Tibial nerve (tissue), 3 donors: ENCODE measurements at regions not wholly inside any gene's neighbourhood (a gene's known extent, or its start where the extent isn't known, plus 50 kb on each side); places are given as distances from the start of the nearest gene placed in this dataset.

Source experiments
- POLR2A ChIP-seq, 2 donors: fragments of 450-650 bp; IDR thresholded peaks; one replicate each; pipeline ENCODE4 v1.6.1; 2017; ENCODE audit warnings: antibody characterized with exemption in 2 of 2, mild to moderate bottlenecking in 2 of 2, moderate library complexity in 2 of 2
- TF ChIP-seq, protein P1 (sequence below), 5 experiments: fragments of 200-600 bp in 3 of 5; fragments of 450-650 bp in 2 of 5; sonication (generic) in 3 of 5; IDR thresholded peaks; one replicate each; pipeline ENCODE4 v1.5.1; 2016 to 2019; ENCODE audit warnings: antibody characterized with exemption in 5 of 5, mild to moderate bottlenecking in 3 of 5, moderate library complexity in 2 of 5

GRCh38 chr2:142310530-142310929 lies 179.7 kb upstream of the LRP1B start:
- TF ChIP-seq, protein P1, sequence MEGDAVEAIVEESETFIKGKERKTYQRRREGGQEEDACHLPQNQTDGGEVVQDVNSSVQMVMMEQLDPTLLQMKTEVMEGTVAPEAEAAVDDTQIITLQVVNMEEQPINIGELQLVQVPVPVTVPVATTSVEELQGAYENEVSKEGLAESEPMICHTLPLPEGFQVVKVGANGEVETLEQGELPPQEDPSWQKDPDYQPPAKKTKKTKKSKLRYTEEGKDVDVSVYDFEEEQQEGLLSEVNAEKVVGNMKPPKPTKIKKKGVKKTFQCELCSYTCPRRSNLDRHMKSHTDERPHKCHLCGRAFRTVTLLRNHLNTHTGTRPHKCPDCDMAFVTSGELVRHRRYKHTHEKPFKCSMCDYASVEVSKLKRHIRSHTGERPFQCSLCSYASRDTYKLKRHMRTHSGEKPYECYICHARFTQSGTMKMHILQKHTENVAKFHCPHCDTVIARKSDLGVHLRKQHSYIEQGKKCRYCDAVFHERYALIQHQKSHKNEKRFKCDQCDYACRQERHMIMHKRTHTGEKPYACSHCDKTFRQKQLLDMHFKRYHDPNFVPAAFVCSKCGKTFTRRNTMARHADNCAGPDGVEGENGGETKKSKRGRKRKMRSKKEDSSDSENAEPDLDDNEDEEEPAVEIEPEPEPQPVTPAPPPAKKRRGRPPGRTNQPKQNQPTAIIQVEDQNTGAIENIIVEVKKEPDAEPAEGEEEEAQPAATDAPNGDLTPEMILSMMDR (IDR thresholded peaks at IDR 0.05) = no peak
- TF ChIP-seq POLR2A (IDR thresholded peaks at IDR 0.05) = no peak
